NCI-H446 (cell line): ENCODE measurements at regions not wholly inside any gene's neighbourhood (a gene's known extent, or its start where the extent isn't known, plus 50 kb on each side); places are given as distances from the start of the nearest gene placed in this dataset.

ENCODE experiments used
- DNase-seq, 2 experiments: peaks; one replicate each; lab custom pipeline; 2025; lab: John Stamatoyannopoulos, UW

GRCh38 chr2:139835101-139835500 is 1054.9 kb upstream of the NXPH2 start:
- no peak for DNase-seq

DNA sequence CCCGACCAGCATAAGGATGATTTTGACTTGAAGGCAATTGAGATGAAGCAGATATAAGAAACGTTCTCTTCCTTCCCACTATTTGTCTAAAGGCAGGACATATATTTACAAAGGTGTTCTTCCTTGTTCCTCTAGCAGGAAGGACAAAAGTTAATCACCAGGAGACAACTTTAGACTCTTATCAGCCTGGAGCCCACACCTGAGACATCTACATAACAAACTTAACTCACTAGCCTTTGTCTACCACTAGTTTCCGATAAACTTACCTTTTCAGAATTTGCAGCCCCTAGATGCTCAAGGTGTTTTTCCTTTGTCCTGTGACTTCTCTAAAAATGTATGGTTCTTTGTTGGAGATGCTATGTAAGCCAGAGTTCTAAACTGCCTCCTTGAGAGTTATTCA is 1047.8 kb upstream of the NXPH2 start:
- no peak for DNase-seq

GRCh38 chr2:139825726-139826125 is 1045.5 kb upstream of the NXPH2 start:
- peak in 1 of 2 experiments; percentile 22 for DNase-seq

- no peak for DNase-seq
Measured at GRCh38 chr2:139819273-139819796, 1039.1 kb upstream of the NXPH2 start.

DNA sequence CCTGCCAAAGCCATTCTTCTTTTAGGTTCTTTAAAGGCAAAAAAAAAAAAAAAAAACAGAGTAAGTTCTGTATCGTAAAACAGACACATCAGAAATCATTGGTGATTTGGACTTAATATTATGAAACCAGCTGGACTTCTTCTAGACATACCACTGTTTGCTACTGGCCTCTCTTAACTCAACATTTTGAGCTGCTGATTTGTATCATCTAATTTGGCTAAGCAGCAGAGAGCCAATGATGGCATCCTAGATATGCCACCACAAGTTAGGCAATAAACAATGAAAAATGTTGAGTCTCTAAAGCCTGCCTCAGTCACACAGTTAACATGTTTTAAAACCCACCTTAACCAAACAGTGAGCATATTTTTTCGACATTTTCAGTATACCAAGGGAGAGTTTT is 1034.3 kb upstream of the NXPH2 start:
- no peak for DNase-seq

DNA sequence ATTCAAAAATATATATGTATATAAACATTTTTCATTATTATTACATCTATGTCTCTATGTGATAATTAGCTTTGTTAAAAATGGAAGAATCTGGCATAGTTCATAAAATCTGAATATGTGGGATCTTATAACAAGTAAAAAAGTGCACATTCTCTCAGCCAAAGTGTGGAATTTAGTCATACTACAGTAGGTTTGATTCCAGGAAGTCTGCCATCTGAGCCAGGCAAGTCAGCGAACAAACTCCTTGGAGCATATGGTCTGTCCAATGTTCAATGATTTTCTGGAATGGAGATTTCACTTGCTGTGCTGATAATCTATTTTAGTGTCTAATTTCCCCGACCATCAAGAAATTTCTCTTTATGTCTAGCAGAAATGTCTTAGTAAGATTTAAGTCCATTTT is 1033.2 kb upstream of the NXPH2 start:
- DNase-seq = peak; percentile 18 to 83

DNA sequence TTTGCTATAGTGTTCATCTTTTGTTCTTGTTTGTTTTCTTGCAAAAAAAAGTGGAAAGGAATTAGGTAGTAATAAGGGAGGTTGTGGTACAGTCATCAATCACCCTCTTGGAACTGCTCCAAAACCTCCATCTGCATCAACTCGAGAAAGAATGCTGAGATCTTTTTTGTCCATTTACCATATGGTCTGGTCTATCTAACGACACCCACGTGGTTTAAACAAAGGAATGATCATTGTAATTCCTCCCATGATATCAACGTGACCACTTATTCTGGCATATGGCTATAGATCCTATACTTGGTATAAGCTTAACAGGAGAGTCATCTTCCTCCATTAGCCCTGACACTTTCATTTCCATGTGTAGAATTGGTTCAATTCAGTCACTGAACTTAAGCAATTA is 1025.3 kb upstream of the NXPH2 start:
- DNase-seq = peak; percentile 83 to 93

DNA sequence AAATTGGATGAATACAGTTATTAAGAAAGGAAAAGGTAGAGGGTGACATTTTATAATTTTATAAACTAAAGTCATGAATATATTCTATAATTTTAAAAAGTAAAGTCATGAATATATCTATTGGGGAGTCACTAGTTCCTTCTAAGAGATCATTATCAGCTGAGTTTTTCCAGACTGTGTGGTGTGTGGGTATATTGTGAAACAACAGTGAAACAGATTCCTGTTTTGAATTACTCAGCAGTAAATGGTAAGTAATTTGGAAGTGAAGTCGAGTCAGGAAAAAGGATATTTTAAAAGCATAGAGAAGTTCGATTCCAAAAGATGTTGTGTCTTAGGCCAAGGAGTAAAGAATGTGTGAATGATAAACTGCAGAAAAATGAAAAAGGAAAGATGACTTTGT is 1018.2 kb upstream of the NXPH2 start:
- no peak for DNase-seq

DNA sequence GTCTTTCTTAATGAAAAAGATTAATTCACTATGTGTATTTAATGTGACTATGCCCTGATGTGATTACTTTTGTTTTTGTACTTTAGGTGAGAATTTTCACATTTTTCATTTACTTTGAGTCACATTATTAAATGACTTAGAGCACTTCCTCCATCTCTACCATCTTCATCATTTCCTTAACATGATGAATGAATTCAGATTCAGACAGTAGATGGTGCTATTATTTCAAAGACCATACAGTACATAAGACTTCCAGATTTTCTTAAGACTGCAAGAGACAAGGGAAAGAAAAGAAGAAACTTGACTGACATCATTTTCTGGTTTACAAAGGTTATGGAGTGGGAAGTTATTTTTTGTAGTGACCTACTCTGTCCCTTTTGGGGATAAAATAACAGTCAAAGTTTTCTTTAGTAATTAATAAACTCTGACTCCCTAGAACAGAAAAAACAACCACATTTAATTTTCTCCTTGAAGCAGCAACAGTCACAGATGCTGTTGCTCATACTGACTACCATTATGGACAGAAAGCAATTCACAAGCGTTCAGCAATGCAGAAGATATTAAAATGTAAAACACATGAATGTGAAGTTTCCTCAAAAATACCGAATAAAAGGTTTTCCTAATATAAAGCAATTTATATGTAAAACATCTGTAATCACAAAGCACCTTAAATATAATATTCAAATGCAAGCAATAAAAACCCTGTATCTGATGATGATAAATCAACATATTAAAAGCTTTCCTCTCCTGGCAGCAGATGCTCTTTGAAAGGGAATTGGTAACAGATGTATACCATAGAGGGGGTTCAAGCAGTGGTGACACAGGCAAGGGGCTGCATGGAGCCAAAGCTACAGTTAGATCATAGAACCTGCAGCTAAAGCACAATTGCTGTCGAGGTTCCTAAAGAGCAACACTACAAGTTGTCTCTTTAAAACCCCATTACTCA is 1010.9 kb upstream of the NXPH2 start:
- peak; percentile 34 to 66 for DNase-seq

GRCh38 chr2:139790136-139790535 is 1009.9 kb upstream of the NXPH2 start:
- no peak for DNase-seq

- DNase-seq = no peak
Measured at GRCh38 chr2:139778732-139779131, 998.5 kb upstream of the NXPH2 start.

- DNase-seq = no peak
Measured at GRCh38 chr2:139773720-139774277, 993.6 kb upstream of the NXPH2 start.

GRCh38 chr2:139769633-139770032 is 989.4 kb upstream of the NXPH2 start:
- DNase-seq = no peak

GRCh38 chr2:139763705-139764104 is 983.5 kb upstream of the NXPH2 start:
- DNase-seq = no peak

DNA sequence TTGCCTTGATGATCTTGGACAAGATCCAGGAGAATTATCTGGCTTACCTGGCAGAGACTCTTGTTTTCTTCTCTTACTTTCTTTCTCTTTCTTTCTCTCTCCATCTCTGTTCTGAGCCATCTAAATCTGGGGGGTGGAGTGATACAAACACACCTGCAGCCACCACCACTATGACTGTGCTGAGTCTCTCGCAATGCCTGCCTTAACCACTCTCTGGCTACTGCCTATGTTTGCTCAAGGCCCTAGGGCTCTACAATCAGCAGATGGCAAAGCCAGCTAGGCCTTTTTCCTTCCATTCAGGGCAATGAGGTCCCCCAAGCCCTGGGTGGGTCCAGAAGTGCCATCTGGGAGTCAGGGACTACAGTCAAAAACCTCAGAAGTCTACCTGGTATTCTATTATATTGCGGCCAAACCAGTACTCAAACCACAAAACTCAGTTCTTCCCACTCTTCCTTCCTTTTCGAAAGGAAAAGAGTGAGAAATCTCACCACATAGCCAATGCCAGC is 978.9 kb upstream of the NXPH2 start:
- DNase-seq = no peak

DNA sequence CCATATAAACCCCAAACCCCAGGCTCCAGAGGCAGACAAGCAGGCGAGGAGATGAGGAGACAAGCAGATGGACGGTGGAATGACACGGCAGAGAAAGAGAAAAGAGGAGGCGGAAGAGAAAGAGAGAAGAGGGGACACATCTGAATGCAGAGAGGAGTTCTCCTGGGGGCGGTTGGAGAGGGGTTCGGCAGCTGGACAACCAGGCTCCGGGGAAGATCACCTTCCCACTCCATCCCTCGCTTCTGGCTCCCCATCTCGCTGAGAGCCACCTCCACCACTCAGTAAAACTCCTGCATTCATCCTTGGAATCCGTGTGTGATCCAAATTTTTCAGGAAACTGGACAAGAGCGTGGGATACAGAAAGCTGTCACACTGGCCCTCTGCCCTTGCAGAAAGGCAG is 966.7 kb upstream of the NXPH2 start:
- no peak for DNase-seq

DNA sequence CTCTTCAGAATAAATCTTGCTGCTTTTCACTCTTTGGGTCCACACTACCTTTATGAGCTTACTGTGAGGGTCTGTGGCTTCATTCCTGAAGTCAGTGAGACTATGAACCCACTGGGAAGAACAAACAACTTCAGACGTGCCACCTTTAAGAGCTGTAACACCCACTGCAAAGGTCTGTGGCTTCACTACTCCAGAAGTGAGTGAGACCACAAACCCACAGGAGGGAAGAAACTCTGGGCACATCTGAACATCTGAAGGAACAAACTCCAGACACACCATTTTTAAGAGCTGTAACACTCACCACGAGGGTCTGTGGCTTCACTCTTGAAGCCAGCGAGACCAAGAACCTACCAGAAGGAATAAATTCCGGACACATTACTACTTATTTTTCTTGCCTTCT is 964.1 kb upstream of the NXPH2 start:
- no peak for DNase-seq

DNA sequence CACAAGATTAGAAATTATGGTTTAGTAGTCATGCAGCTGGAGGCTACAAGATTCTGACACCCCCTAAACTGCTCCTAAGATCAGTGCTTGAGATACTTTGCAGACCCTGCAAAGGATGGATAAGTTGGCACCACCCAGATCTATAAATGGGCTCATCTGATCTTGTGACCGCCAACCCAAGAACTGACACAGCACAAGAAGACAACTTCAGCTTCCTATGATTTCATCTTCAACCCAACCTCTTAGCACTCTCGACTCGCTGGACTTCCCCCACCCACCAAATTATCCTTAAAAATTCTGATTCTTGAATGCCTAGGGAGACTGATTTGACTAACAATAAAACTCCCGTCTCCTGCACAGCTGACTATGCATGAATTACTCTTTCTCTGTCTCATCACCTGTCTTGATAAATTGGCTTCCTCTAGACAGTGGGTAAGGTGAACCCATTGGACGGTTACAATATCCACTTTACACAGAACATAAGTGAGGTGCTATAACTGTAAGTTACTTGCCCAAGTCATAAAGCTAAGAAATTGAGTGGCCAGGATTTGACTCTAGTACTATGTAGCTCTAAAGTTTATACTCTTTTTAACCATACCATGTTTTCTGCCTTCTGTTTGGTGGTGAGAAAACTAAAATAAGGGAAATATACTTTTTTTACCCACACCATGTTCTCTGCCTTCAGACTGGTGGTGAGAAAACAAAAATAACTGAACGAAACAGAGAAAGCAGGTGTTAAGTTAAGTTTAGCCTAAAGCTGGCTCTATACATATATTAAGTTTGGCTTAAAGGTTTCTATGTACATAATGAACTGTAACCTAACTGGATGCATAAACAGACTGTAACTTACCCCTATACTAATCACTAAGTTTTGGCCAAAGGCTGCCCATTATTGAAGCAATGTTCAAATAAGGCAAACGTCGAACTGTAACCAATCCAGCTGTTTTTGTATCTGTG is 962.3 kb upstream of the NXPH2 start:
- no peak for DNase-seq

- DNase-seq = no peak
Measured at GRCh38 chr2:139737659-139738058, 957.5 kb upstream of the NXPH2 start.

DNA sequence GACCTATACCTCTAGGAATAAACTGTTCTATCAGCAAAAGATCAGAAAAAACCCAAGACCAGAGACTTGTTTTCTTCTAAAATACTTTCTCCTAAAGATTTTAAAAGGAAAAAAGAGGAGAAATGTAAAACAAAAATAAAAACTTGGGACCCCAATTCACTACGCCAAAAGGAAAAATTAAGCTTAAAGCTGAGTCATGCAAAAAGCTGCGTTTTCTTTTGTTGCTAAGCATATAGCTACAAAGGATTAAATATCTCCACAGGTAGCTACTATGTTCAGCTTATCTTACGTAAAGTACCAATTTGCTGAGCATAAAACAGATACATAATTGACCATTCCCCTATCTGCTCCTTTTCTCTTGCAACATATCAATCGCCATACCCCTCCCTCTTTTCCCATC is 950.0 kb upstream of the NXPH2 start:
- no peak for DNase-seq

- DNase-seq = no peak
Measured at GRCh38 chr2:139721411-139721995, 941.3 kb upstream of the NXPH2 start.

DNA sequence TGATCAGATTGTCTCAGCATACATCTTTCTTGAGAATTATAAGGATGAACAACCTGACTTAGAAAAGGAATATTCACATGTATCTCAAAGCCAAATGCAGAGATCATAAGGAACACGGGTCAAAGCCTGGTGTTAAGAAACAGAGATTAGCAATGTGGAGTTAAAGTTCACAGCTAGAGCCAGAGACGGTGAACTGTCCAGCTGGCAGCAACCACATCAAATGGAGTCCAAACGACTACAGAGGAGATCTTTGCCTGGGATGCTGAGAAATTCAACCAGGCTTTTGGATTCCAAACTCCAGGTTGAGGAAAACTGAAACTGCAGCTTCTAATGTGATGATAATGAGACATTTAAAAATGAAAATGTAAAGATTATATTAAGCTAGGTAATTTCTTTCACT is 939.9 kb upstream of the NXPH2 start:
- no peak for DNase-seq
